ENCODE measurements at regions not wholly inside any gene's neighbourhood (a gene's known extent, or its start where the extent isn't known, plus 50 kb on each side); places are given as distances from the start of the nearest gene placed in this dataset.

- H3K27me3 Mint-ChIP-seq (ENCODE audit: low read depth, poor library complexity) = peaks cover 18% of the 10 kb centered on the region
- H3K36me3 Mint-ChIP-seq (ENCODE audit: low read depth) = no peaks in the 10 kb centered on the region
- no peak overlapping the region for H3K27ac Mint-ChIP-seq
- TF ChIP-seq CTCF (IDR thresholded peaks at IDR 0.05) = no peak
- no peak for DNase-seq
- H3K9me3 Mint-ChIP-seq = no peaks in the 10 kb centered on the region
- no peaks in the 10 kb centered on the region for H3K4me1 Mint-ChIP-seq
- no peak overlapping the region for H3K4me3 Mint-ChIP-seq
These were observed 801.3 kb downstream of the BCL11B start for GRCh38 chr14:98470663-98471062.

GRCh38 chr14:98474900-98475299 lies 797.1 kb downstream of the BCL11B start:
- TF ChIP-seq CTCF (IDR thresholded peaks at IDR 0.05) = no peak
- Mint-ChIP-seq H3K9me3 (peaks cover 8% of the 10 kb centered on the region), H3K36me3 (ENCODE audit: low read depth) (no peaks in the 10 kb centered on the region), H3K27me3 (ENCODE audit: low read depth, poor library complexity) (peaks cover 18% of the 10 kb centered on the region), H3K27ac (no peak overlapping the region), H3K4me3 (no peak overlapping the region), H3K4me1 (no peaks in the 10 kb centered on the region)
- DNase-seq = no peak

- TF ChIP-seq CTCF (IDR thresholded peaks at IDR 0.05) = no peak
- DNase-seq = no peak
- Mint-ChIP-seq H3K27me3 (ENCODE audit: low read depth, poor library complexity) (peaks cover 11% of the 10 kb centered on the region), H3K27ac (no peak overlapping the region), H3K4me1 (no peaks in the 10 kb centered on the region), H3K4me3 (no peak overlapping the region), H3K36me3 (ENCODE audit: low read depth) (no peaks in the 10 kb centered on the region), H3K9me3 (peaks cover 8% of the 10 kb centered on the region)
These were observed 794.1 kb downstream of the BCL11B start for GRCh38 chr14:98477935-98478334.

- peaks cover 12% of the 10 kb centered on the region for H3K4me1 Mint-ChIP-seq
- H3K27ac Mint-ChIP-seq = no peak overlapping the region
- peaks cover 3% of the 10 kb centered on the region for H3K27me3 Mint-ChIP-seq (ENCODE audit: low read depth, poor library complexity)
- H3K36me3 Mint-ChIP-seq (ENCODE audit: low read depth) = no peaks in the 10 kb centered on the region
- peaks cover 18% of the 10 kb centered on the region for H3K9me3 Mint-ChIP-seq
- no peak for TF ChIP-seq CTCF (IDR thresholded peaks at IDR 0.05)
- DNase-seq = no peak
- H3K4me3 Mint-ChIP-seq = no peak overlapping the region
These were observed 782.9 kb downstream of the BCL11B start for GRCh38 chr14:98489115-98489514.

- Mint-ChIP-seq H3K36me3 (ENCODE audit: low read depth) (no peaks in the 10 kb centered on the region), H3K4me3 (no peak overlapping the region), H3K27ac (no peak overlapping the region), H3K9me3 (no peaks in the 10 kb centered on the region), H3K27me3 (ENCODE audit: low read depth, poor library complexity) (peaks cover 11% of the 10 kb centered on the region), H3K4me1 (peaks cover 12% of the 10 kb centered on the region)
- TF ChIP-seq CTCF (IDR thresholded peaks at IDR 0.05) = no peak
- DNase-seq = no peak
These were observed 777.4 kb downstream of the BCL11B start for GRCh38 chr14:98494582-98494981.

GRCh38 chr14:98498019-98498885 lies 773.7 kb downstream of the BCL11B start:
- DNase-seq = no peak
- H3K27me3 Mint-ChIP-seq (ENCODE audit: low read depth, poor library complexity) = peaks cover 16% of the 10 kb centered on the region
- no peak for TF ChIP-seq CTCF (IDR thresholded peaks at IDR 0.05)
- H3K36me3 Mint-ChIP-seq (ENCODE audit: low read depth) = no peaks in the 10 kb centered on the region
- no peaks in the 10 kb centered on the region for H3K9me3 Mint-ChIP-seq
- H3K4me3 Mint-ChIP-seq = no peak overlapping the region
- peaks cover 6% of the 10 kb centered on the region for H3K4me1 Mint-ChIP-seq
- H3K27ac Mint-ChIP-seq = no peak overlapping the region

Data from nephron progenitor cell (in vitro differentiated cells).